ENCODE measurements at regions not wholly inside any gene's neighbourhood (a gene's known extent, or its start where the extent isn't known, plus 50 kb on each side); places are given as distances from the start of the nearest gene placed in this dataset.

GRCh38 chr6:104614394-104614793 is 245.3 kb downstream of the HACE1 start:
- Histone ChIP-seq H3K4me3 (no peak overlapping the region), H3K27ac (no peak overlapping the region)
- no peak for DNase-seq (ENCODE audit: low spot score)
- no peak for TF ChIP-seq CTCF (IDR thresholded peaks at IDR 0.05)

GRCh38 chr6:104613416-104614001 is 246.2 kb downstream of the HACE1 start:
- H3K27ac ChIP-seq, result no peak overlapping the region
- DNase-seq (ENCODE audit: low spot score), result no peak
- H3K4me3 ChIP-seq, result peak overlapping the region; percentile 21
- TF ChIP-seq CTCF (IDR thresholded peaks at IDR 0.05), result no peak

GRCh38 chr6:104612541-104612940 is 247.2 kb downstream of the HACE1 start:
- DNase-seq (ENCODE audit: low spot score), result no peak
- TF ChIP-seq CTCF (IDR thresholded peaks at IDR 0.05), result no peak
- H3K27ac ChIP-seq, result no peak overlapping the region
- no peak overlapping the region for H3K4me3 ChIP-seq

- H3K27ac ChIP-seq, result no peak overlapping the region
- DNase-seq (ENCODE audit: low spot score), result no peak
- TF ChIP-seq CTCF (IDR thresholded peaks at IDR 0.05), result no peak
- no peak overlapping the region for H3K4me3 ChIP-seq
These were observed 251.6 kb downstream of the HACE1 start for GRCh38 chr6:104608101-104608500.

- Histone ChIP-seq H3K27ac (no peak overlapping the region), H3K4me3 (no peak overlapping the region)
- no peak for TF ChIP-seq CTCF (IDR thresholded peaks at IDR 0.05)
- no peak for DNase-seq (ENCODE audit: low spot score)
These were observed 252.2 kb downstream of the HACE1 start for GRCh38 chr6:104607501-104607900.

GRCh38 chr6:104606361-104606760 is 253.4 kb downstream of the HACE1 start:
- no peak for DNase-seq (ENCODE audit: low spot score)
- H3K27ac ChIP-seq, result no peak overlapping the region
- no peak for TF ChIP-seq CTCF (IDR thresholded peaks at IDR 0.05)
- H3K4me3 ChIP-seq, result no peak overlapping the region

- Histone ChIP-seq H3K4me3 (no peak overlapping the region), H3K27ac (no peak overlapping the region)
- no peak for TF ChIP-seq CTCF (IDR thresholded peaks at IDR 0.05)
- DNase-seq (ENCODE audit: low spot score), result no peak
These were observed 255.0 kb downstream of the HACE1 start for GRCh38 chr6:104604685-104605084.
